ENCODE measurements at regions not wholly inside any gene's neighbourhood (a gene's known extent, or its start where the extent isn't known, plus 50 kb on each side); places are given as distances from the start of the nearest gene placed in this dataset.

- DNase-seq (ENCODE audit: low spot score): no peak
Observed at GRCh38 chr7:40935435-40935834, 767.5 kb downstream of the INHBA start.

GRCh38 chr7:40923626-40924025 is 779.3 kb downstream of the INHBA start:
- DNase-seq (ENCODE audit: low spot score): no peak

- no peak for DNase-seq (ENCODE audit: low spot score)
Observed at GRCh38 chr7:40922316-40922670, 780.6 kb downstream of the INHBA start.

- DNase-seq (ENCODE audit: low spot score): no peak
Observed at GRCh38 chr7:40921589-40922315, 781.1 kb downstream of the INHBA start.

- DNase-seq (ENCODE audit: low spot score): no peak
Observed at GRCh38 chr7:40918701-40919271, 784.0 kb downstream of the SUGCT start.

GRCh38 chr7:40916813-40917212 is 782.0 kb downstream of the SUGCT start:
- no peak for DNase-seq (ENCODE audit: low spot score)

- DNase-seq (ENCODE audit: low spot score): no peak
Observed at GRCh38 chr7:40915071-40915470, 780.3 kb downstream of the SUGCT start.

Data from iPS-NIHi11 (cell line).